ENCODE measurements at regions not wholly inside any gene's neighbourhood (a gene's known extent, or its start where the extent isn't known, plus 50 kb on each side); places are given as distances from the start of the nearest gene placed in this dataset.

DNA sequence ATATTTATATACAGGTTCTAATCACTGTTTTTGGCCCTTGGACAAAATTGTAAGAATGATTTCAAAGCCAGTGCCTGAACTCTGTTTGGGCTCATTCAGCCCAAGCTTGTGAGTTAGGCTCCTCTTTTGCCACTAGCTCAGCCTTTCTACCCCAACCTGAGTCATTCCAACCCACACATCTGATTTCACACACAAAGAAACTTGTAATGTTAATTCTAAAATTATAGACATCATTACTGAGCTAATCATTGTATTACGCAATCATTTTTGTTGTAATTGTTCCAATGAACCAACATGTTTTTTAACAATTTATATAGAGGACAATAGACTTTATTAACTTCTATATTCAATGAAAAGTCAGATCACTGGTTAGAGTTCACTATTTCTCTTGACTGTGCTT, 441.1 kb downstream of the ETNK1 start:
- TF ChIP-seq, protein P1, sequence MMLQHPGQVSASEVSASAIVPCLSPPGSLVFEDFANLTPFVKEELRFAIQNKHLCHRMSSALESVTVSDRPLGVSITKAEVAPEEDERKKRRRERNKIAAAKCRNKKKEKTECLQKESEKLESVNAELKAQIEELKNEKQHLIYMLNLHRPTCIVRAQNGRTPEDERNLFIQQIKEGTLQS (IDR thresholded peaks at IDR 0.05; ENCODE audit: borderline replicate concordance, extremely low read depth, low read depth, low read length): no peak
- TF ChIP-seq EP300 (IDR thresholded peaks at IDR 0.05; ENCODE audit: borderline replicate concordance in 1 of 2, control insufficient read depth in 1 of 2, low read depth in 2 of 2, low read length in 2 of 2) (no peak), SPI1 (IDR thresholded peaks at IDR 0.05; ENCODE audit: borderline replicate concordance, insufficient read depth, low read depth, low read length) (no peak), POLR2AphosphoS5 (IDR thresholded peaks at IDR 0.05; ENCODE audit: low read length) (no peak), ASH2L (IDR thresholded peaks at IDR 0.05; ENCODE audit: borderline replicate concordance, low read depth) (no peak), KDM1A (IDR thresholded peaks at IDR 0.05; ENCODE audit: borderline replicate concordance) (no peak), YY1 (IDR thresholded peaks at IDR 0.05; ENCODE audit: low read depth, low read length) (no peak)
- TF ChIP-seq, protein P2, sequence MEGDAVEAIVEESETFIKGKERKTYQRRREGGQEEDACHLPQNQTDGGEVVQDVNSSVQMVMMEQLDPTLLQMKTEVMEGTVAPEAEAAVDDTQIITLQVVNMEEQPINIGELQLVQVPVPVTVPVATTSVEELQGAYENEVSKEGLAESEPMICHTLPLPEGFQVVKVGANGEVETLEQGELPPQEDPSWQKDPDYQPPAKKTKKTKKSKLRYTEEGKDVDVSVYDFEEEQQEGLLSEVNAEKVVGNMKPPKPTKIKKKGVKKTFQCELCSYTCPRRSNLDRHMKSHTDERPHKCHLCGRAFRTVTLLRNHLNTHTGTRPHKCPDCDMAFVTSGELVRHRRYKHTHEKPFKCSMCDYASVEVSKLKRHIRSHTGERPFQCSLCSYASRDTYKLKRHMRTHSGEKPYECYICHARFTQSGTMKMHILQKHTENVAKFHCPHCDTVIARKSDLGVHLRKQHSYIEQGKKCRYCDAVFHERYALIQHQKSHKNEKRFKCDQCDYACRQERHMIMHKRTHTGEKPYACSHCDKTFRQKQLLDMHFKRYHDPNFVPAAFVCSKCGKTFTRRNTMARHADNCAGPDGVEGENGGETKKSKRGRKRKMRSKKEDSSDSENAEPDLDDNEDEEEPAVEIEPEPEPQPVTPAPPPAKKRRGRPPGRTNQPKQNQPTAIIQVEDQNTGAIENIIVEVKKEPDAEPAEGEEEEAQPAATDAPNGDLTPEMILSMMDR (IDR thresholded peaks at IDR 0.05 in 2 of 3, conservative IDR thresholded peaks at IDR 0.05 in 1 of 3; ENCODE audit: control insufficient read depth in 2 of 3, extremely low read depth in 1 of 3, insufficient read depth in 1 of 3, low read depth in 3 of 3, low read length in 3 of 3): no peak
